ENCODE measurements at regions not wholly inside any gene's neighbourhood (a gene's known extent, or its start where the extent isn't known, plus 50 kb on each side); places are given as distances from the start of the nearest gene placed in this dataset.

DNA sequence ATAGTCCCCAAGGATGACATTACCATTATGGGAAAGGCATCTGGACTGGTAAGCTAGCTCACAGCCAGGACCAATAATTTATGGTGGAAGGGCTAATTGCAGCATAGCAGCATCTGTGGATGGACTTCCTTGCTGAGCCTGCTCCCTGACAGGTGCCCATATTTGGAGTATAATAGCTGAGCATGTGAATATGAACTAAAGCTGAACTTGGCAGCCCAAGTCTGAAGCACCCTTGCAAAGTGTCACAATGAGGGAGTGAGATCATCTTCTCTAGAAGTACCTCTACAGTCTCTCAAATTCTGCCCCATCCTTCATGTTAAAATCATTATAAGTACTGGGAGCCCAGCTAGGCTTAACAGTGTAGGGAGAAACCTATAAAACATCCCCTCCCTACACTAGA, 128.2 kb upstream of the INPP4B start:
- H3K27me3 ChIP-seq: no peaks in the 10 kb centered on the region
- H3K4me1 ChIP-seq: peaks cover 0 to 14% (median 6%) of the 10 kb centered on the region in 4 donors
- no peak overlapping the region for H3K4me3 ChIP-seq
- no peaks in the 10 kb centered on the region for H3K9me3 ChIP-seq
- intact Hi-C loops (cut with DNase I): no loop called here
- DNase-seq (ENCODE audit: extremely low spot score): no peak
- peak overlapping the region in 1 of 4 donors; percentile 18 for H3K27ac ChIP-seq (replicated peaks in 1 of 4)
- no peaks in the 10 kb centered on the region for H3K36me3 ChIP-seq
- TF ChIP-seq POLR2A (IDR thresholded peaks at IDR 0.05; ENCODE audit: low read depth) (no peak), EP300 (IDR thresholded peaks at IDR 0.05) (no peak), POLR2AphosphoS5 (IDR thresholded peaks at IDR 0.05) (peak in 1 of 2 donors; percentile 33)
- TF ChIP-seq, protein P1, sequence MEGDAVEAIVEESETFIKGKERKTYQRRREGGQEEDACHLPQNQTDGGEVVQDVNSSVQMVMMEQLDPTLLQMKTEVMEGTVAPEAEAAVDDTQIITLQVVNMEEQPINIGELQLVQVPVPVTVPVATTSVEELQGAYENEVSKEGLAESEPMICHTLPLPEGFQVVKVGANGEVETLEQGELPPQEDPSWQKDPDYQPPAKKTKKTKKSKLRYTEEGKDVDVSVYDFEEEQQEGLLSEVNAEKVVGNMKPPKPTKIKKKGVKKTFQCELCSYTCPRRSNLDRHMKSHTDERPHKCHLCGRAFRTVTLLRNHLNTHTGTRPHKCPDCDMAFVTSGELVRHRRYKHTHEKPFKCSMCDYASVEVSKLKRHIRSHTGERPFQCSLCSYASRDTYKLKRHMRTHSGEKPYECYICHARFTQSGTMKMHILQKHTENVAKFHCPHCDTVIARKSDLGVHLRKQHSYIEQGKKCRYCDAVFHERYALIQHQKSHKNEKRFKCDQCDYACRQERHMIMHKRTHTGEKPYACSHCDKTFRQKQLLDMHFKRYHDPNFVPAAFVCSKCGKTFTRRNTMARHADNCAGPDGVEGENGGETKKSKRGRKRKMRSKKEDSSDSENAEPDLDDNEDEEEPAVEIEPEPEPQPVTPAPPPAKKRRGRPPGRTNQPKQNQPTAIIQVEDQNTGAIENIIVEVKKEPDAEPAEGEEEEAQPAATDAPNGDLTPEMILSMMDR (IDR thresholded peaks at IDR 0.05): no peak

DNA sequence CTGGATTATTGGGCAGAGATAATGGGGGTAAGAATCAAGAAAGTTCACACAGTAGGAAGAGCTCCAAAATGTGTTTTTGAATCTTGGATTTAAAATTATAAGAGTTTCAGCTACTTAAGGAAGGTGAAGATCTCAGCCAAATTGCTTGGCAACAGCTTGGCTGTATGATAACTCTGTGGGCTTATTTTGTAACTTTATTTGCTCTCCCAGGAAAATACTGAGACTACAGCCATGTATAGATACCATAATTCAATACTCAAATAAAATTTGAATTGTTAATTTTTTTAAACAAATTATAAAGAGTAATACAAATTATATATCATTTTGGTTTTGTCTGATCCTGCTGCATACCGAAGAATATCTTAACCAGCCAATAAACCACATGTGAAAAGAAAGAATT, 129.5 kb upstream of the INPP4B start:
- Histone ChIP-seq H3K4me3 (no peak overlapping the region), H3K27me3 (no peaks in the 10 kb centered on the region), H3K9me3 (no peaks in the 10 kb centered on the region), H3K4me1 (peaks cover 0 to 14% (median 6%) of the 10 kb centered on the region in 4 donors), H3K36me3 (no peaks in the 10 kb centered on the region), H3K27ac (replicated peaks in 1 of 4) (no peak overlapping the region)
- intact Hi-C loops (cut with DNase I): no loop called here
- no peak for DNase-seq (ENCODE audit: extremely low spot score)
- WGBS: 53% methylated on average over 1 of the region's 1 CpG
- TF ChIP-seq POLR2AphosphoS5 (IDR thresholded peaks at IDR 0.05) (no peak), EP300 (IDR thresholded peaks at IDR 0.05) (no peak), POLR2A (IDR thresholded peaks at IDR 0.05; ENCODE audit: low read depth) (no peak)
- TF ChIP-seq, protein P1 (IDR thresholded peaks at IDR 0.05): no peak

DNA sequence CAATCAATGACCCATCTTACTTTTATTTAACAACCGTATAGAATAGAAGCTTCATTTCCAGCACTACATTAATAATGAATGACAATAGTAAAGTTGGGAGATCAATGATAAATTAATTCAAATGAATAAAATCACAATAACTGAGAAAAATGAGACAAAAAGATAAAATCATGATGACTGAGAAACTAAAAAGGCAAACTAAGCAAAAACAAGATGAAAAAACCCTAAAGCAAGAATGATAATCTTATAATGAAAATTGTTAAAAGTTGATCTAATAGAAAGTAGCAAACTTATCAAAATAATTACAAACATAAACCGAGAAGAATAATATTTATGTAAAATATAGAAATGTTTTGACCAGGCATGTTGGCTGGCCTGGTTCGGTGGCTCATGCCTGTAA, 130.4 kb upstream of the INPP4B start:
- Histone ChIP-seq H3K4me1 (peaks cover 0 to 14% (median 6%) of the 10 kb centered on the region in 4 donors), H3K9me3 (no peaks in the 10 kb centered on the region), H3K27ac (replicated peaks in 1 of 4) (no peak overlapping the region), H3K4me3 (no peak overlapping the region), H3K27me3 (no peaks in the 10 kb centered on the region), H3K36me3 (no peaks in the 10 kb centered on the region)
- whole genome bisulfite sequencing: 66% methylated on average over 3 of the region's 3 CpGs
- intact Hi-C loops (cut with DNase I): no loop called here
- TF ChIP-seq EP300 (IDR thresholded peaks at IDR 0.05): no peak
- TF ChIP-seq POLR2A (IDR thresholded peaks at IDR 0.05; ENCODE audit: low read depth): no peak
- TF ChIP-seq POLR2AphosphoS5 (IDR thresholded peaks at IDR 0.05): no peak
- TF ChIP-seq, protein P1 (IDR thresholded peaks at IDR 0.05): no peak
- DNase-seq (ENCODE audit: extremely low spot score): no peak

DNA sequence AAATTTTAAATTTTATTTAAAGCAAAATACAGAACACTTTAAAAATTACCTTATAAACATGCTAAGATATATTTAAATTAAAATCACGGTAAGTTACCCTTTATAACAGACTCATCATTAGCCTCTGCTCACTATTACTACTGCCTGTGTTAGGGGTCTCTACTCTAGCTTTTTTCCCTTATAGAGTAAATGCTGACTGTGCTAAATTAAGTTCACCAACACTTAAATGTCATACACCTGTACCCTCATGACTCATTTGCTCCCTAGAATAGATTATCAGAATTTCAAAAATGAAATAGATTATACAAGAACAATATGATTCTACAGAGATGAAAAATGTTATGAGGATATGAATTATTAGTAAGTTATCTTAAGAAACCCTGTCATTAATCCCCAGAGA, 131.1 kb upstream of the INPP4B start:
- Histone ChIP-seq H3K9me3 (no peaks in the 10 kb centered on the region), H3K4me1 (peaks cover 0 to 14% (median 6%) of the 10 kb centered on the region in 4 donors), H3K36me3 (no peaks in the 10 kb centered on the region), H3K27ac (replicated peaks in 1 of 4) (no peak overlapping the region), H3K27me3 (no peaks in the 10 kb centered on the region), H3K4me3 (no peak overlapping the region)
- intact Hi-C loops (cut with DNase I): no loop called here
- WGBS: 92% methylated on average over 1 of the region's 1 CpG
- no peak for TF ChIP-seq POLR2AphosphoS5 (IDR thresholded peaks at IDR 0.05)
- TF ChIP-seq EP300 (IDR thresholded peaks at IDR 0.05): no peak
- TF ChIP-seq, protein P1 (IDR thresholded peaks at IDR 0.05): no peak
- TF ChIP-seq POLR2A (IDR thresholded peaks at IDR 0.05; ENCODE audit: low read depth): no peak
- no peak for DNase-seq (ENCODE audit: extremely low spot score)

DNA sequence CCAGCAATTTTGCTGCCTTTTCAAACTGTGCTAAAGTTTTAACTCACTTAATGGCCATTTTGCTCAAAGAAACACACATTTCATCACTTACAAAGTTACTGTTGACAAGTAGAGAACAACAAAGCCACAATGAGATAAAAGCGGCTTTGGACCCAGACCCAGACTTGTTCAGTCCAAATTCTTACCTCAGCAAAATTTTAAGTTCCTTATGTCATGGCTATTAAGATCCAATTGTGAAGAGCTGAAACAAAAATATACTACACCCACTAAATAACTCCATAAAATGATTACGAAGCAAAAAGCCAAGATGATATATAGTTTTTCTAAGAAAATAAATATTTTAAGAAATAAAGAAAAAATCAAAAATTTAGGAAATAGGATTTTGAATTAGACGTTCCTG, 137.0 kb upstream of the INPP4B start:
- intact Hi-C loops (cut with DNase I): no loop called here
- H3K9me3 ChIP-seq: no peaks in the 10 kb centered on the region
- H3K36me3 ChIP-seq: no peaks in the 10 kb centered on the region
- H3K27me3 ChIP-seq: no peaks in the 10 kb centered on the region
- WGBS: 59% methylated on average over 3 of the region's 3 CpGs
- DNase-seq (ENCODE audit: extremely low spot score): no peak
- no peak overlapping the region for H3K4me3 ChIP-seq
- no peaks in the 10 kb centered on the region for H3K4me1 ChIP-seq
- no peak overlapping the region for H3K27ac ChIP-seq (replicated peaks in 1 of 4)
- TF ChIP-seq EP300 (IDR thresholded peaks at IDR 0.05) (no peak), POLR2A (IDR thresholded peaks at IDR 0.05; ENCODE audit: low read depth) (no peak)
